NT2/D1 (cell line): ENCODE measurements at regions not wholly inside any gene's neighbourhood (a gene's known extent, or its start where the extent isn't known, plus 50 kb on each side); places are given as distances from the start of the nearest gene placed in this dataset.

Source experiments
- DNase-seq: peaks from one replicate; pipeline ENCODE4 v3.0.0-alpha.2; 2011; ENCODE audit warnings: low read depth, low spot score
- H3K27me3 ChIP-seq: 2 replicates; pipeline ENCODE4 v1.6.0; 2011; ENCODE audit warnings: mild to moderate bottlenecking; ENCODE audit not compliant: insufficient read length, insufficient read depth
- H3K36me3 ChIP-seq: 2 replicates; pipeline ENCODE4 v1.6.1; 2011; ENCODE audit warnings: mild to moderate bottlenecking, low read length, mixed read lengths; ENCODE audit not compliant: insufficient read depth, insufficient read length
- H3K4me1 ChIP-seq: 2 replicates; pipeline ENCODE4 v1.5.1; 2011; ENCODE audit not compliant: insufficient read depth, insufficient read length
- H3K4me3 ChIP-seq: 2 replicates; pipeline ENCODE4 v1.5.1; 2011; ENCODE audit warnings: low read depth; ENCODE audit not compliant: insufficient read length
- H3K9ac ChIP-seq: 2 replicates; pipeline ENCODE4 v1.6.0; 2011; ENCODE audit warnings: low read depth; ENCODE audit not compliant: insufficient read length
- H3K9me3 ChIP-seq: 2 replicates; pipeline ENCODE4 v1.5.1; 2011; ENCODE audit warnings: mild to moderate bottlenecking, low read length; ENCODE audit not compliant: insufficient read depth
- SUZ12 ChIP-seq: IDR thresholded peaks from 2 replicates; pipeline ENCODE4 v1.6.1; 2011; ENCODE audit not compliant: insufficient read length, insufficient read depth; ENCODE audit errors: extremely low read depth
- YY1 ChIP-seq: IDR thresholded peaks from 2 replicates; pipeline ENCODE4 v1.6.1; 2011; ENCODE audit not compliant: insufficient read length, insufficient read depth
- ZNF274 ChIP-seq: IDR thresholded peaks from 2 replicates; pipeline ENCODE4 v1.6.1; 2011; ENCODE audit warnings: mild to moderate bottlenecking, low read depth, low read length

DNA sequence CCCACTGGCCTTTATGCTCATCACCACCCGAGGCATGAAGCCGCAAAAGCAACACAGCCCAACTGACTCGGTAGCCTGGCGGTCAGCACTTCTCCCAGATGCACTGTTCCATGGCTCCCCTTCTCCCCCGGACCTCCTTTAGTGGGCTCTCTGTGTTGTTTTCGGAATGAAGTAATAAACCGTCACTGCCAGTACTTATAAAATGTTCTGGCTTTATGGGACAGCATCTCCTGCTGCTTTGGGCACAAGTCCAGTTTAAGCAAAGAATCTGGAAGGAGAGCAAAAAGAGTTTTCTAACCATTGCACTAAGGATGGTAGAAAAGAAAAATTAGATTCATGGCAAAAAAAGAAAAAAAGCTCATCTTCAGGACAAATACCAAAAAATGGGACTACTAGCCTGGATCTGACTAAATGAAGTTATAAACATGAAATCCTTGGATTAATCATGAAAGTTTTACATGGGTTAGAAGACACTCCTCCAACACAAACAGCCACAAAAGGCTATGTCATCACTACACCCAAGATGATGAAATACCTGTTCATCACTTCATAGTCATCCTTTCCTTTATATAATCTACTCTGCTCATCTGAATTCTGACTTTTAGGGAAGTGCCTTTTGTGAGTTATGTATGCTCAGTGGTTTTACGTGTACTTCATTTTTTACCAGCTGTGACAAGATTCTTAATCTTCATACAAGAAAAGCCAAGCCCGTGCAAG lies 89.5 kb upstream of the UBE2E2 start:
- Histone ChIP-seq H3K9ac (no peak overlapping the region), H3K27me3 (no peaks in the 10 kb centered on the region), H3K4me3 (no peak overlapping the region), H3K36me3 (no peaks in the 10 kb centered on the region), H3K4me1 (no peaks in the 10 kb centered on the region), H3K9me3 (no peaks in the 10 kb centered on the region)
- TF ChIP-seq ZNF274 (no peak), YY1 (no peak), SUZ12 (no peak)
- no peak for DNase-seq

DNA sequence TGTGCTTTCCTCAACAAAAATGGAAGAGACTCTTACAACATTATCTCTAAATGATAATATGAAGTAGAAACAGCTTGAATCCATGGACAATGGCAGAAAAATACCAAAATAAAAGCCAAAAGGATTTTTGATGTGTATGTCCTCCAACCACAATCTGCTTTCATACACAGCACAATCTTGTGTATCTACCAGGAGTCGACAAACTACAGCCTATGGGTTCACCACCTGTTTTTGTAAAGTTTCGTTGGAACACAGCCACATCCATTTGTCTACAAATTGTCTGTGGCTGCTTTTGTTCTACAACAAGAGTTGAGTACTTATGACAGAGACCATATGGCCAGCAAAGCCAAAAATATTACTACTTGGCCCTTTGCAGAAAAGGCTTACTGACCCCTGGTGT lies 88.7 kb upstream of the UBE2E2 start:
- Histone ChIP-seq H3K36me3 (no peaks in the 10 kb centered on the region), H3K4me3 (no peak overlapping the region), H3K9me3 (no peaks in the 10 kb centered on the region), H3K27me3 (no peaks in the 10 kb centered on the region), H3K9ac (no peak overlapping the region), H3K4me1 (no peaks in the 10 kb centered on the region)
- no peak for DNase-seq
- TF ChIP-seq ZNF274 = no peak
- no peak for TF ChIP-seq SUZ12
- no peak for TF ChIP-seq YY1

DNA sequence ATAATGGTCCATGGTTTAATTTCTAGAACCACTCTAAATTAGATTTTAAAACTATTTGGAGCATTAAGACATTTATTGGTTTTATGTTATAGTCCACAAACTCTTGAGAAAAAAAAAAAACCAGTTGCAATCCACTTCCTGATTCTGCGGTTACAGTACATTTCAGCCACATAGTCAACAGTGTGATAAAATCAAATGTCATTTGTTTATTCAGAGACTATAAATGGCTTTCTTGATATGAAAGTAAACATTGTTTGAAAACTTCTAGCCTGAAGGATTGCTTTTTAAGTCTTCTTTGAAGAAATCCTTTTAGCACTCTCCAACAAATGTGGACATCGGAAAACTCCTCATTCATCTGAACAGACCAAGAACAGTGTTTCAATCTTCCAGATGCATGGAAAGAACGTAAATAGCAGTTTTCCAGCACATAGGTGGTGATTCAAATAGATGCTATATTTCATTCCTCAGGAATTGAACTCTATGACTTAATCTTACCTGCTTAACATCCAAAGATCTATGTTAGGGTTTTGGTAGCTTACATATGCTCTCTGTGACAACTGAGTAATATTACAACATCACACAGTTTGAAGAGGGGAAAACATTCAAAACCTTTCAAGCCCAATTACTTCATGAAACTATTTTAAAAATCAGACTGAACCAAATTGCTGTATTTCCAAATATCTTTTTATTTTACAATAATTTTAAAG lies 87.8 kb upstream of the UBE2E2 start:
- Histone ChIP-seq H3K9ac (no peak overlapping the region), H3K9me3 (no peaks in the 10 kb centered on the region), H3K36me3 (no peaks in the 10 kb centered on the region), H3K4me3 (no peak overlapping the region), H3K27me3 (no peaks in the 10 kb centered on the region), H3K4me1 (no peaks in the 10 kb centered on the region)
- no peak for DNase-seq
- TF ChIP-seq YY1 (no peak), SUZ12 (no peak), ZNF274 (no peak)

DNA sequence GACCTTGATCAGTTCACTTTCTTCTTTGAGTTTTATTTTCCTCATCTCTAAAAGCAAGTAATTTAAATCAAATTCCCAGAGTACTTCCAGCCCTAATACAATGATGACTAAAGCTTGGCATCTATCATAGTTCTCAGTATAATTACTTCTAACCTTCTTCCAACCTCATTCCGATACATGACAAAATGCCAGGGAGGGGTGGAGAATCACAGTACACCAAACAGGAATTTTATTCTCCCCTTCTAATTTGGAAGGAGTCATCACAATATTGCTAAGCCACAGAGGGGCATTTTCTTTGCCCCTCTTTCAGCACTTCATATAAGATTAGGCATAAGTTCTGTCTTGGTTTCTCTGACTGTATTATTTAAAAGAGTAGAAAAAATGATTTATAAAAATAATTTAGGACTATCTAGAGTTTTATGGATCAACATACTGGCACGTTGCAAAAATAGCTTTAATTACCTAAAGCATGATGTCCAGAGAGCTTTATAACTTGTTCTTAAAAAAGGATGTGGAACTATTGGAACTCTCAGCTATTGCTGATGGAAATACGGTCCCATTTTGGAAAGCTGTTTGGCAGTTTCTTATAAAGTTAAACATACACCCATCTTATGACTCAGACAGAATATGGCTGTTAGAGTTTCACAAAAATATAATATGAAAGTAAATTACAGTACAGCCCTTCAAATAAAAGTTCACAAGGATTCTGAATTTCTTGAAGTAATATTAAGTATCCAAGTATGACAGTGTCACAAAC lies 86.9 kb upstream of the UBE2E2 start:
- Histone ChIP-seq H3K36me3 (no peaks in the 10 kb centered on the region), H3K9me3 (no peaks in the 10 kb centered on the region), H3K27me3 (no peaks in the 10 kb centered on the region), H3K9ac (no peak overlapping the region), H3K4me3 (no peak overlapping the region), H3K4me1 (no peaks in the 10 kb centered on the region)
- TF ChIP-seq SUZ12 (no peak), ZNF274 (no peak), YY1 (no peak)
- no peak for DNase-seq

DNA sequence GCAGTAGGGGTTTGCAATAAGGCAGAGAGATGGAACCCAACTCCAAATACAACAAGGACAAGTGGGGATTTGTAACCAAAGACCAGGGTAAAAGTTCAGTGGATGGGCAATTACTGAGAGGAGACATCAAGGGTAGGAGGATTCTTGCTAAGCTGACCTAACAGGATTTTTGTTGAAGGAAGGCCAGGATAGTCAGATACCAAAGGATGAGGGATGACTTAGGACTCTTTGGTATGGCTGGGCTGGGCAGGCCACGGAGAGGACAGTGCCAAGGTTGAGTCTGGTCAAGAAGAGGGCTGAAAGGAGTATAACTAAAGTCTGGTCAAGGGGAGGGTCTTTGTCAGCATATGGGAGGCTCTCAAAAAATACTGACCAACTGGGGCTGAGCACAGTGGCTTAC lies 85.3 kb upstream of the UBE2E2 start:
- Histone ChIP-seq H3K9me3 (no peaks in the 10 kb centered on the region), H3K27me3 (no peaks in the 10 kb centered on the region), H3K4me3 (no peak overlapping the region), H3K4me1 (no peaks in the 10 kb centered on the region), H3K36me3 (no peaks in the 10 kb centered on the region), H3K9ac (no peak overlapping the region)
- DNase-seq = no peak
- TF ChIP-seq ZNF274 (no peak), SUZ12 (no peak)

DNA sequence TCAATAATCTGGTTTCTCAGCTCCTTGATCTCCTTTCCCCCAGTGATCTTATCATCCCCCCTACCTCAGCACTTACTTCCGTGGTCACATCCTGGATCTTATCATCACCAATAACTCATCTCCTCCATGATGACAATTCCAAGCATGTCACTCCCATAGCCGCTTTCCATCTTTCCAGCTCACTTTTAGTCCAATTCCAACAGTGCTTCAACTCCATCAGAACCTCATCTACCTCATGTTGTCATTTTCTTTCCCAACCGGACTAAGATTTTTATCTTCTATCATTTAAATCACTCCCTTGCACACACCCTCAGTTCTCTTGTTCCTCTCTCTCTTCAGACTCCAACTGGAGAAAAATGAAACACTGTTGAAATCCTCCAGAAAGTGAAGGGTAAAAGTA lies 75.9 kb upstream of the UBE2E2 start:
- H3K4me1 ChIP-seq = no peaks in the 10 kb centered on the region
- H3K36me3 ChIP-seq = no peaks in the 10 kb centered on the region
- no peaks in the 10 kb centered on the region for H3K9me3 ChIP-seq
- H3K9ac ChIP-seq = no peak overlapping the region
- H3K4me3 ChIP-seq = no peak overlapping the region
- H3K27me3 ChIP-seq = no peaks in the 10 kb centered on the region
- DNase-seq = no peak
- no peak for TF ChIP-seq YY1
- TF ChIP-seq ZNF274 = no peak
- no peak for TF ChIP-seq SUZ12

DNA sequence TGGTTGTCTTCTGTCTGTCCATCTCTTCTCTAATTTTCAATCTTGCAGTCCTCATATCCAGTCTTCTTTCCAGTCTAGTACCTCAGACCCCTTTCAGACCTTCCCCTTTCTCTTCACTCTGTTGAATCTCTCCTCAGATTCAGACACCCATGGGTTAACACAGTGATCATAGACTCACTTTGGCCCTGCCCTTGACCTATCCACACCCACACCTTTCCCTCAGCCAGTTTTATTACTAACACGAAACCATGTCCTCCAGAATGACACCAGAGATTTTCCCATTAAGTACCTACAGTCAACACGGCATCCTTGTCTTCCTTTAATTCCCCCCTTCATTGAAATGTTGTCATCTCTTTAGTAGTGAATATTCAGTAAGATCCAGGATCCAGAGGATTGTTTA lies 74.5 kb upstream of the UBE2E2 start:
- H3K4me3 ChIP-seq = no peak overlapping the region
- DNase-seq = no peak
- H3K9me3 ChIP-seq = no peaks in the 10 kb centered on the region
- H3K36me3 ChIP-seq = no peaks in the 10 kb centered on the region
- no peaks in the 10 kb centered on the region for H3K27me3 ChIP-seq
- no peak for TF ChIP-seq YY1
- TF ChIP-seq SUZ12 = no peak
- no peak for TF ChIP-seq ZNF274
- H3K4me1 ChIP-seq = no peaks in the 10 kb centered on the region
- H3K9ac ChIP-seq = no peak overlapping the region
